ENCODE measurements at regions not wholly inside any gene's neighbourhood (a gene's known extent, or its start where the extent isn't known, plus 50 kb on each side); places are given as distances from the start of the nearest gene placed in this dataset.
"Not testable (repeated sequence)": the region's sequence is repeated elsewhere in the genome, so short reads cannot be mapped to it uniquely, and the experiment has no call there.

DNA sequence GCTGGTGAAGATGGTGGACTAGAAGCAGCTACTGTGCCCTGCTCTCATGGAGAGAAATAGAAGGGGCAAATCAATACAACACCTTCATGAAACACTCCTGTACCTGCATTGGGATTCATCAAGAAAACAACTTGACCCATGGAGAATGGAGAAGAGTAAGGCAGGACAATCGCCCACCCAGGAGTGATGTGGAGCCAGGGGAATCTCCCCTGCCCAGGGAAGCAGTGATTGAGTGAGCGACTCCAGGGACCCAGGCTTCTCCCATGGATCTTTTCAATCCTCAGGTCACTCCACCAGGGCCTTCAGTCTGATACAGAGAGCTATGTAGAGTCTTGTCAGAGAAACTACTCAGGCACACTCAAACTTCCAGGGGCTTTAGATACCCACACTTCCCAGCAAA, 161.9 kb upstream of the DYRK2 start:
- H3K27me3 Mint-ChIP-seq (ENCODE audit: unreplicated experiment), result no peaks in the 10 kb centered on the region
- intact Hi-C loops (cut with micrococcal nuclease; ENCODE audit: unreplicated experiment), result no loop called here
- no TSS peak for BruUV-seq (replicated peaks)
- no peak for DNase-seq
- CTCF ChIA-PET, result interaction anchor here (0.6 kb wide), 1 partner anchor 131 kb away, joined by 8 read pairs; no protein-coding TSS in a partner anchor
- no peak overlapping the region for H3K27ac Mint-ChIP-seq (ENCODE audit: unreplicated experiment)
- TF ChIP-seq, protein P1, sequence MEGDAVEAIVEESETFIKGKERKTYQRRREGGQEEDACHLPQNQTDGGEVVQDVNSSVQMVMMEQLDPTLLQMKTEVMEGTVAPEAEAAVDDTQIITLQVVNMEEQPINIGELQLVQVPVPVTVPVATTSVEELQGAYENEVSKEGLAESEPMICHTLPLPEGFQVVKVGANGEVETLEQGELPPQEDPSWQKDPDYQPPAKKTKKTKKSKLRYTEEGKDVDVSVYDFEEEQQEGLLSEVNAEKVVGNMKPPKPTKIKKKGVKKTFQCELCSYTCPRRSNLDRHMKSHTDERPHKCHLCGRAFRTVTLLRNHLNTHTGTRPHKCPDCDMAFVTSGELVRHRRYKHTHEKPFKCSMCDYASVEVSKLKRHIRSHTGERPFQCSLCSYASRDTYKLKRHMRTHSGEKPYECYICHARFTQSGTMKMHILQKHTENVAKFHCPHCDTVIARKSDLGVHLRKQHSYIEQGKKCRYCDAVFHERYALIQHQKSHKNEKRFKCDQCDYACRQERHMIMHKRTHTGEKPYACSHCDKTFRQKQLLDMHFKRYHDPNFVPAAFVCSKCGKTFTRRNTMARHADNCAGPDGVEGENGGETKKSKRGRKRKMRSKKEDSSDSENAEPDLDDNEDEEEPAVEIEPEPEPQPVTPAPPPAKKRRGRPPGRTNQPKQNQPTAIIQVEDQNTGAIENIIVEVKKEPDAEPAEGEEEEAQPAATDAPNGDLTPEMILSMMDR (IDR thresholded peaks at IDR 0.05; ENCODE audit: unreplicated experiment), result no peak
- no peak overlapping the region for H3K4me3 Mint-ChIP-seq (ENCODE audit: low read depth, unreplicated experiment)
- H3K4me1 Mint-ChIP-seq (ENCODE audit: low read depth, unreplicated experiment), result peaks cover 36% of the 10 kb centered on the region
- H3K36me3 Mint-ChIP-seq (ENCODE audit: insufficient read depth, unreplicated experiment), result no peaks in the 10 kb centered on the region
- H3K9me3 Mint-ChIP-seq (ENCODE audit: low read depth, unreplicated experiment), result peaks cover 11% of the 10 kb centered on the region

DNA sequence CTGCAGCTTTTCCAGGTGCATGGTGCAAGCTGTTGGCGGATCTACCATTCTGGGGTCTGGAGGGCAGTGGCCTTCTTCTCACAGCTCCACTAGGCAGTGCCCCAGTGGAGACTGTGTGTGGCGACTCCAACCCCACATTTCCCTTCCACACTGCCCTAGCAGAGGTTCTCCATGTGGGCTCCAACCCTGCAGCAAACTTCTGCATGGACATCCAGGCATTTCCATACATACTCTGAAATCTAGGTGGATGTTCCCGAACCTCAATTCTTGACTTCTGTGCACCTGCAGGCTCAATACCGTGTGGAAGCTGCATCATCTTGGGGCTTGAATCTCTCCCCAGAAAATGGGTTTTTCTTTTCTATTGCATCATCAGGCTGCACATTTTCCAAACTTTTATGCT, 160.2 kb upstream of the DYRK2 start:
- H3K36me3 Mint-ChIP-seq (ENCODE audit: insufficient read depth, unreplicated experiment); BruUV-seq (replicated peaks); H3K4me3 Mint-ChIP-seq (ENCODE audit: low read depth, unreplicated experiment); CTCF ChIA-PET; intact Hi-C loops (cut with micrococcal nuclease; ENCODE audit: unreplicated experiment); H3K27ac Mint-ChIP-seq (ENCODE audit: unreplicated experiment); H3K27me3 Mint-ChIP-seq (ENCODE audit: unreplicated experiment); DNase-seq: not testable (repeated sequence)
- Mint-ChIP-seq H3K4me1 (ENCODE audit: low read depth, unreplicated experiment) (peaks cover 22% of the 10 kb centered on the region), H3K9me3 (ENCODE audit: low read depth, unreplicated experiment) (peaks cover 19% of the 10 kb centered on the region)

DNA sequence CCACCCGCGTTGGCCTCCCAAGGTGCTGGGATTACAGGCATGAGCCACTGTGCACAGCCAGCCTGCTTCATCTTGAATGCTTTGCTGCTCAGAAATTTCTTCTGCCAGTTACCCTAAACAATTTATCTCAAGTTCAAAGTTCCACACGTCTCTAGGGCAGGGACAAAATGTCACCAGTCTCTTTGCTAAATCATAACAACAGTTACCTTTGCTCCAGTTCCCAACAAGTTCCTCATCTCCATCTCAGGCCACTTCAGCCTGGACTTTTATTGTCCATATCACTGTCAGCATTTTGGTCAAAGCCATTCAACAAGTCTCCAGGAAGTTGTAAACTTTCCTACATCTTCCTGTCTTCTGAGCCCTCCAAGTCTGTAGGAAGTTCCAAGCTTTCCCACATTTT, 159.5 kb upstream of the DYRK2 start:
- BruUV-seq (replicated peaks), result no TSS peak
- H3K27ac Mint-ChIP-seq (ENCODE audit: unreplicated experiment), result no peak overlapping the region
- H3K27me3 Mint-ChIP-seq (ENCODE audit: unreplicated experiment), result no peaks in the 10 kb centered on the region
- peaks cover 19% of the 10 kb centered on the region for H3K9me3 Mint-ChIP-seq (ENCODE audit: low read depth, unreplicated experiment)
- H3K36me3 Mint-ChIP-seq (ENCODE audit: insufficient read depth, unreplicated experiment), result no peaks in the 10 kb centered on the region
- intact Hi-C loops (cut with micrococcal nuclease; ENCODE audit: unreplicated experiment), result no loop called here
- H3K4me1 Mint-ChIP-seq (ENCODE audit: low read depth, unreplicated experiment), result peaks cover 16% of the 10 kb centered on the region
- DNase-seq, result no peak
- TF ChIP-seq, protein P1 (IDR thresholded peaks at IDR 0.05; ENCODE audit: unreplicated experiment), result no peak
- H3K4me3 Mint-ChIP-seq (ENCODE audit: low read depth, unreplicated experiment), result no peak overlapping the region
- CTCF ChIA-PET, result no interaction called here

DNA sequence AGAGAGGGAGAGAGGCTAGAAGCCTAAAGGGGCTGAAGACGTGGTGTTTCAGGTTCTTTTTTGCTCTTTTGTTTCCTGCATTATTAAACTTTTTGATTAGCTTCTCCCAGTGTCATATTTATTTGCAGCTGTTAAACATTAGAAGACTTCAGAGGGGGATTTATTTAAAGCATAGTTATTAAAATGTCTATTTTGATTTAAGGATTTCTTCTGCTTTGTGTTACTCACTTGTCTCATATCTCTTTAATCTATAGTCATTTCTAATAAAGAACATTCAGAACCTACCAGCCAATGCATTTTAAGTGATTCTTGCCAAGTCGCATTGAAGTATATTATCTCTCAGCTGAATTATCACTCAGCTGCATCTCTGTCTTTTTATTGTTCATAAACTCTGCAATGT, 152.0 kb upstream of the DYRK2 start:
- Mint-ChIP-seq H3K9me3 (ENCODE audit: low read depth, unreplicated experiment) (peaks cover 13% of the 10 kb centered on the region), H3K27me3 (ENCODE audit: unreplicated experiment) (no peaks in the 10 kb centered on the region), H3K27ac (ENCODE audit: unreplicated experiment) (no peak overlapping the region), H3K4me1 (ENCODE audit: low read depth, unreplicated experiment) (peaks cover 31% of the 10 kb centered on the region), H3K36me3 (ENCODE audit: insufficient read depth, unreplicated experiment) (peaks cover 5% of the 10 kb centered on the region), H3K4me3 (ENCODE audit: low read depth, unreplicated experiment) (no peak overlapping the region)
- TF ChIP-seq, protein P1 (IDR thresholded peaks at IDR 0.05; ENCODE audit: unreplicated experiment), result no peak
- no TSS peak for BruUV-seq (replicated peaks)
- intact Hi-C loops (cut with micrococcal nuclease; ENCODE audit: unreplicated experiment), result no loop called here
- DNase-seq, result no peak
- CTCF ChIA-PET, result interaction anchor here (2.0 kb wide), 1 partner anchor 12 kb away, joined by 7 read pairs; no protein-coding TSS in a partner anchor

DNA sequence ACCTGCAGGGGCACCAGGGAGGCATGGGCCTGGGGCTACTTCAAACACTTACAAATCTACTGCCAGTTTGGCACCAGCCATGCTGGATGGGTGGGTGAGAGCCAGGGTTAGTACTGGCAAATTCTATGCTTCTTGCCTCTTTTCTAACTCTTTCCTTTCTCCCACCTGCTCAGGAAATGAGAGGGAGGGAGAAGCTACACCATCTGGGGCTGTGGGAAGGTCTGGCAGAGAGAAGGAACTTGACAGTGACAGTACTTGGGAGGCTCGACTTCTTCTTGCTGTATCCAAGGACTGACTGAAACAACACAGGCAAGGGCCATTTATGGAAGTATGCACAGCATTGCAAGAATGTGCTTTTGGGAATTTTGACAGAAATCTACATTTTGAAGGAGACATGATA, 149.6 kb upstream of the DYRK2 start:
- no TSS peak for BruUV-seq (replicated peaks)
- H3K27ac Mint-ChIP-seq (ENCODE audit: unreplicated experiment), result no peak overlapping the region
- TF ChIP-seq, protein P1 (IDR thresholded peaks at IDR 0.05; ENCODE audit: unreplicated experiment), result no peak
- H3K27me3 Mint-ChIP-seq (ENCODE audit: unreplicated experiment), result no peaks in the 10 kb centered on the region
- peaks cover 6% of the 10 kb centered on the region for H3K36me3 Mint-ChIP-seq (ENCODE audit: insufficient read depth, unreplicated experiment)
- intact Hi-C loops (cut with micrococcal nuclease; ENCODE audit: unreplicated experiment), result no loop called here
- peaks cover 5% of the 10 kb centered on the region for H3K9me3 Mint-ChIP-seq (ENCODE audit: low read depth, unreplicated experiment)
- H3K4me1 Mint-ChIP-seq (ENCODE audit: low read depth, unreplicated experiment), result peaks cover 51% of the 10 kb centered on the region
- no peak for DNase-seq
- no peak overlapping the region for H3K4me3 Mint-ChIP-seq (ENCODE audit: low read depth, unreplicated experiment)
- CTCF ChIA-PET, result no interaction called here
